MM.1S (cell line): ENCODE measurements at regions not wholly inside any gene's neighbourhood (a gene's known extent, or its start where the extent isn't known, plus 50 kb on each side); places are given as distances from the start of the nearest gene placed in this dataset.

ENCODE experiments used
- DNase-seq: peaks from one replicate; pipeline ENCODE4 v3.0.0-alpha.2; 2015
- H2AFZ ChIP-seq: fragments of 300-600 bp; sonication (generic); 2 replicates; pipeline ENCODE4 v1.6.0; 2016; ENCODE audit warnings: antibody characterized with exemption, low read length
- H3F3A ChIP-seq: fragments of 300-600 bp; sonication (generic); 2 replicates; pipeline ENCODE4 v1.6.1; 2016; ENCODE audit warnings: mild to moderate bottlenecking, antibody characterized with exemption, low read length, moderate library complexity, mixed read lengths; ENCODE audit not compliant: insufficient read depth
- H3K27ac ChIP-seq: fragments of 300-600 bp; sonication (generic); 2 replicates; pipeline ENCODE4 v1.5.1; 2016; ENCODE audit warnings: mild to moderate bottlenecking, low read length
- H3K27me3 ChIP-seq: fragments of 300-600 bp; sonication (generic); replicated peaks from 2 replicates; pipeline ENCODE4 v1.6.0; 2016; ENCODE audit warnings: low read length; ENCODE audit not compliant: insufficient read depth
- H3K36me3 ChIP-seq: fragments of 300-600 bp; sonication (generic); replicated peaks from 2 replicates; pipeline ENCODE4 v1.6.1; 2016; ENCODE audit warnings: mild to moderate bottlenecking, low read length, mixed read lengths; ENCODE audit not compliant: insufficient read depth
- H3K4me1 ChIP-seq: fragments of 300-600 bp; sonication (generic); 2 replicates; pipeline ENCODE4 v1.6.1; 2016; ENCODE audit warnings: low read length, mixed read lengths
- H3K4me2 ChIP-seq: fragments of 300-600 bp; sonication (generic); 2 replicates; pipeline ENCODE4 v1.6.0; 2016; ENCODE audit warnings: low read depth, low read length
- H3K4me3 ChIP-seq: fragments of 300-600 bp; sonication (generic); 2 replicates; pipeline ENCODE4 v1.5.1; 2016; ENCODE audit warnings: low read length, mixed read lengths
- H3K79me2 ChIP-seq: fragments of 300-600 bp; sonication (generic); 2 replicates; pipeline ENCODE4 v1.6.1; 2016; ENCODE audit warnings: mixed run types, low read length, mixed read lengths
- H3K9ac ChIP-seq: fragments of 300-600 bp; sonication (generic); 2 replicates; pipeline ENCODE4 v1.6.1; 2016; ENCODE audit warnings: low read length, mixed read lengths
- H3K9me2 ChIP-seq: fragments of 300-600 bp; sonication (generic); replicated peaks from 2 replicates; pipeline ENCODE4 v1.6.1; 2016; ENCODE audit warnings: mild to moderate bottlenecking, low read length, mixed read lengths; ENCODE audit not compliant: insufficient read depth
- H3K9me3 ChIP-seq: fragments of 300-600 bp; sonication (generic); replicated peaks from 2 replicates; pipeline ENCODE4 v1.6.1; 2016; ENCODE audit warnings: mild to moderate bottlenecking, low read length, mixed read lengths; ENCODE audit not compliant: insufficient read depth
- H4K20me1 ChIP-seq: fragments of 300-600 bp; sonication (generic); 2 replicates; pipeline ENCODE4 v1.6.1; 2016; ENCODE audit warnings: mild to moderate bottlenecking, low read length, moderate library complexity, mixed read lengths; ENCODE audit not compliant: insufficient read depth
- EZH2 ChIP-seq: fragments of 300-600 bp; sonication (generic); optimal IDR thresholded peaks from 2 replicates; pipeline ENCODE3; 2017; ENCODE audit warnings: low read depth, mild to moderate bottlenecking, antibody characterized with exemption, low read length, mixed read lengths
- EZH2phosphoT487 ChIP-seq: fragments of 300-600 bp; sonication (generic); IDR thresholded peaks from 2 replicates; pipeline ENCODE4 v1.6.1; 2018; ENCODE audit warnings: antibody characterized with exemption, low read length
- TF ChIP-seq, protein P1 (sequence below): fragments of 300-600 bp; sonication (generic); IDR thresholded peaks from 2 replicates; pipeline ENCODE4 v1.5.1; 2016; ENCODE audit warnings: antibody characterized with exemption, low read length, mixed read lengths

DNA sequence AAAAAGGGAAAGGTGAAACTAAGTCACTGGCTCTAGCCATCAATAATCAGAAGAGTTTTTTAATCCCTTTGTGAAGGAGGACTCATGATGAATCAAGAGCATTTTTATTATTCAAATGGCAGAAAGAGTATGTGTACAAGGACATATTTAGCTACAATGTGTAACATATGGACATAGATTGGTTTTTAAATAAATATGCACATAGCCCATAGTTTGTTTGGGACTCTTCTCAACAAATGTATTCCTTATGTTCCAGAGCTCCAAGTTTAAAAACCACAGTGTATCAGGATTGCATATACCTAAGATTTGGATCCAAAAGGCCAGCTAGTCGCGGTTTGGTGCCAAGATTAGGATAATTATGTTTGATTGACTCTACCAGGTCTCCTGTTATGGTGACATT is 104.2 kb downstream of the C12orf50 start:
- Histone ChIP-seq H3K79me2 (no peaks in the 10 kb centered on the region), H3K27me3 (no peaks in the 10 kb centered on the region), H3F3A (no peaks in the 10 kb centered on the region), H3K9me2 (no peaks in the 10 kb centered on the region), H3K4me3 (no peak overlapping the region), H3K36me3 (no peaks in the 10 kb centered on the region), H4K20me1 (no peaks in the 10 kb centered on the region), H3K9ac (no peak overlapping the region), H3K27ac (no peak overlapping the region), H3K4me1 (no peaks in the 10 kb centered on the region), H2AFZ (no peak overlapping the region), H3K9me3 (no peaks in the 10 kb centered on the region), H3K4me2 (no peak overlapping the region)
- DNase-seq = no peak
- no peak for TF ChIP-seq EZH2phosphoT487
- TF ChIP-seq, protein P1, sequence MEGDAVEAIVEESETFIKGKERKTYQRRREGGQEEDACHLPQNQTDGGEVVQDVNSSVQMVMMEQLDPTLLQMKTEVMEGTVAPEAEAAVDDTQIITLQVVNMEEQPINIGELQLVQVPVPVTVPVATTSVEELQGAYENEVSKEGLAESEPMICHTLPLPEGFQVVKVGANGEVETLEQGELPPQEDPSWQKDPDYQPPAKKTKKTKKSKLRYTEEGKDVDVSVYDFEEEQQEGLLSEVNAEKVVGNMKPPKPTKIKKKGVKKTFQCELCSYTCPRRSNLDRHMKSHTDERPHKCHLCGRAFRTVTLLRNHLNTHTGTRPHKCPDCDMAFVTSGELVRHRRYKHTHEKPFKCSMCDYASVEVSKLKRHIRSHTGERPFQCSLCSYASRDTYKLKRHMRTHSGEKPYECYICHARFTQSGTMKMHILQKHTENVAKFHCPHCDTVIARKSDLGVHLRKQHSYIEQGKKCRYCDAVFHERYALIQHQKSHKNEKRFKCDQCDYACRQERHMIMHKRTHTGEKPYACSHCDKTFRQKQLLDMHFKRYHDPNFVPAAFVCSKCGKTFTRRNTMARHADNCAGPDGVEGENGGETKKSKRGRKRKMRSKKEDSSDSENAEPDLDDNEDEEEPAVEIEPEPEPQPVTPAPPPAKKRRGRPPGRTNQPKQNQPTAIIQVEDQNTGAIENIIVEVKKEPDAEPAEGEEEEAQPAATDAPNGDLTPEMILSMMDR = no peak
- TF ChIP-seq EZH2 = no peak

DNA sequence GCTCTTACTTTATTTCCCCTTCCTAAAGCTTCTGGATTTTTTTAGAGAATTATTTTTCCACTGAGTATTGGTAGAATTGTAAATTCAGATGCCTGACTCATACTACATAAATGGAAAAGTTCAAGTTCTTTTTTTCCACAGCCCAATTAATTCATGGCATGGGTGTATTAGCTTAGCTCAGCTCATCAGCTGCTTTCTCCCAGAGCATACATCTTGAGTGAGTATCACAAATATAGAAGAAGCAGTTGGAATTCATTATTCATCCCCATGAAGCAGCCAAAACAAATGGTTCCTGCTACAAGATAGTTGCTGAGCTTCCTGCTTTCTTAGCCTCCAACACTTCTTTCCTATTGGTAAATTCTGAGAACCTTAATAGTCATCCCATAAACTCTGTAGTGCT is 105.1 kb downstream of the C12orf50 start:
- no peaks in the 10 kb centered on the region for H3K79me2 ChIP-seq
- H3K9me3 ChIP-seq = no peaks in the 10 kb centered on the region
- H3K27me3 ChIP-seq = no peaks in the 10 kb centered on the region
- H2AFZ ChIP-seq = no peak overlapping the region
- H3K9ac ChIP-seq = no peak overlapping the region
- TF ChIP-seq, protein P1 = no peak
- TF ChIP-seq EZH2 (no peak), EZH2phosphoT487 (no peak)
- H3K9me2 ChIP-seq = no peaks in the 10 kb centered on the region
- no peaks in the 10 kb centered on the region for H4K20me1 ChIP-seq
- no peaks in the 10 kb centered on the region for H3K36me3 ChIP-seq
- H3K4me1 ChIP-seq = no peaks in the 10 kb centered on the region
- no peak overlapping the region for H3K4me2 ChIP-seq
- H3K4me3 ChIP-seq = no peak overlapping the region
- DNase-seq = no peak
- H3K27ac ChIP-seq = no peak overlapping the region
- H3F3A ChIP-seq = no peaks in the 10 kb centered on the region

DNA sequence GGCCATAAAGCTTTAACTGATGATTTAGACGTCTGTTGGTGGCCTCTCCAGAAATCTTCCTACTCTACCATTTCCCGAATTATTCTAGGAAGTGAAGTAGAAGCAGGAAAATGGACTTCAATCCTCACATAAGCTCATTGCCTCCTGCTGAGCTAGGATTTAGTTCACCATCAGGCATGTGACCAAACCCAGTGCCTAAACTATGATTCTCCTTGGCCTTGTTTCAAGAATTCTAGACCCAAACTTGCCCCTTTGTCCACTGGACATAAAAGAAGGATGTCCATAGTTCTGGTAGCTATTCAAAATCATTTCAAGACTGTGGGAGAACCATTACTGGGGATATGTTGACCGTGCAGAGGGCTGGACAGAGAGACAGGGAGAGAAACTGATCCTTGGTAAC is 105.8 kb downstream of the C12orf50 start:
- no peaks in the 10 kb centered on the region for H4K20me1 ChIP-seq
- no peak overlapping the region for H3K4me2 ChIP-seq
- no peaks in the 10 kb centered on the region for H3K9me3 ChIP-seq
- no peaks in the 10 kb centered on the region for H3K9me2 ChIP-seq
- DNase-seq = no peak
- H3K9ac ChIP-seq = no peak overlapping the region
- no peaks in the 10 kb centered on the region for H3F3A ChIP-seq
- H3K36me3 ChIP-seq = no peaks in the 10 kb centered on the region
- H3K27ac ChIP-seq = no peak overlapping the region
- H2AFZ ChIP-seq = no peak overlapping the region
- no peaks in the 10 kb centered on the region for H3K79me2 ChIP-seq
- H3K4me1 ChIP-seq = no peaks in the 10 kb centered on the region
- TF ChIP-seq, protein P1 = no peak
- TF ChIP-seq EZH2phosphoT487 (no peak), EZH2 (no peak)
- no peaks in the 10 kb centered on the region for H3K27me3 ChIP-seq
- no peak overlapping the region for H3K4me3 ChIP-seq
